ENCODE measurements at regions not wholly inside any gene's neighbourhood (a gene's known extent, or its start where the extent isn't known, plus 50 kb on each side); places are given as distances from the start of the nearest gene placed in this dataset.

DNA sequence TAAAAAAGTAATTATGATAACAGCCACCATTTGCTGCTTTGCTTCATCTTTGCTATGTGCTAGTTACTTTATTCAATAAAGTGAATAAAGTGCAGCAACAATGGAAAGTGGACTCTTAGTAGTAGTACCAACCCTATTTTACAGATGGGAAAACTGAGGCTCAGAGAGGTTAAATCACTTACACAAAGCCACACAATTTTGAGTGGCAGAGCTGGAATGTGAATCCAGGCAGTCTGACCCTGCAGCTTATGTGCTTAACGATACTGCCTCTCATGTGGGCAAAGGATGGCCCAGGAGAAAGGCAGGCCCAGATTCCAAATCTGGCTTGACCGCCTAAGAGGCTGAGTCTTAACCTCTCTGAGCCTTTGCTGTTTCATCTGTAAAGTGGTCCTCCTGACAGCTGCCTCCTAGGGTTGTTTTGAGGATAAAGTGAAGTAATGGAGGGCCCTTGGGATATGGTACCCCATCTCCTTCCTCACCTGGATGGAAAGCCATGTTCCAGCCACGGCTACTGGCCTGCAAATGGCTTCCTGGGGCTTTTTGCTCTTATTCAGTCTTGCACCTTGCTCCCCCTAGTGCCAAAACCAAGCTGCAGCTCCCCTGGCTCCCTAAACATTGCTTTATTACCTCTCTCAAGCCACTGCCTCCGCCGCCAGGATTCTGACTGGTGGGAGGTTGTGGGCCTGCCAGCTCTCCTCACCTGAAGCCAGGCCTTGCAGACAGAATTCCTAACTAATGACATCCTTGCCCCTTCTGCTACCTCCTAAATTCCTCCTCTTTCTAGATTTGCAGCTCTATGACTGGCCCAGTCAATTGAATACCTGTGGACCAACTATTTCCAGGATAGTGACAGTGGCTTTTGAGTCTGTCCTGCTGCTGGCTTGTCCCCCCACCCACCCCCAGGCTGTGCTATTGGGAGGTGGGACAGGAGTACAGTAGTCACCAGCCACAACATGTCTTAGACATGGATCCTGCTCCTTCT lies 283.3 kb upstream of the PWP1 start:
- DNase-seq (ENCODE audit: low spot score), result peak; percentile 70

DNA sequence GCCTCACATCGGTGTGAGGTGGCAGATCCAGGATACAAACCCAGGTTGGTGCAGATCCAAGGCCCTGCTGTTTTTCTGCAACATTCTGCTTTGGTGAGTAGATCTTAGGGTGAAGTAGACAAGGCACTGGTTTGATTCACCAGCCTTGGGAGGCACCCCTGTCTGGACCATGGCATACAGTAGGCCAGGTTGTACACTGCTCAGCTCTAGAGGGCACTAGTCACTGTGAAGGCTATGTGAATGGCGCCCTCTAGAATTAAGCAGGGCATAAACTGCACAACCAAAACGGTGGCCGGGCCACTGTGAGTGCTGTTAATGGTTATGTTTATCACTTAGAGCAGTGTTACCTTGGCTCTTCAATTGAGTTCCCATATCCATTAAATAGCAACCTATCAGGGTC lies 280.6 kb upstream of the PWP1 start:
- peak; percentile 72 for DNase-seq (ENCODE audit: low spot score)

GRCh38 chr12:107405436-107405835 lies 280.2 kb upstream of the PWP1 start:
- no peak for DNase-seq (ENCODE audit: low spot score)

GRCh38 chr12:107406932-107407331 lies 278.7 kb upstream of the PWP1 start:
- DNase-seq (ENCODE audit: low spot score), result no peak

DNA sequence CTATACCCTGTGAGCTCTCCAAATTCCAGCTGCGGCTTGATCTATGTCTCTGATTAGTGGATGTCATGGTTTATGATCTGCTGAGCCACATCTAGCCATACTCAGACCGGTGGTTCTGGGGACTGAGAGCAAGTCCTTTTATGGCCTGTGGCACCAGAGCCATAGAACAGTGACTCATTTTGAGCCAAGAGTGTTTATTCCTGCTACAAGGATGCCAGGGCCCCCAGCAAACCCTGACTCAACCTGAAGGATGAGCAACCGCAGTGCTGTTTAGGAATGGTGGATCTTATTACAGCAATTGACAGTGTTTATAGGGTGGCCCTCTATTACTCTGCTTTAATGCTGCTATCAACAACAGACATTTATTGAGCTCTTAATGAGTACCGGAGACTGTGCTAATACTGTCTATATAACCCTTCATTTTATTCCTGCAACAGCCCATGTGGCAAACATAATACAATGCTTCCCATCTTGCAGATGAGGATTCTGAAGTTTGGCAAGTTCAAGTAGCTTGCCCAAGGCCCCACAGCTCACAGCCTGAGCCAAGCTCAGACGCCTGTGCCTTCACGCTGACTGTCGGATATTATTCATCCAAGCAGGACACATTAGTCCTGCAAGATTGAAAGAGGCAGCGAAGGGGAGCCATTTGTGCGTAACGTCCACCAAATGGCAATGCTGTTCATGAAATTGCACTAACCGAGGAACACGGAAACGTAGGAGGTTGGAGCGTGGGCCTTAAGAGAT lies 273.6 kb upstream of the PWP1 start:
- peak; percentile 91 for DNase-seq (ENCODE audit: low spot score)

GRCh38 chr12:107415071-107415470 lies 270.5 kb upstream of the PWP1 start:
- DNase-seq (ENCODE audit: low spot score), result peak; percentile 21

DNA sequence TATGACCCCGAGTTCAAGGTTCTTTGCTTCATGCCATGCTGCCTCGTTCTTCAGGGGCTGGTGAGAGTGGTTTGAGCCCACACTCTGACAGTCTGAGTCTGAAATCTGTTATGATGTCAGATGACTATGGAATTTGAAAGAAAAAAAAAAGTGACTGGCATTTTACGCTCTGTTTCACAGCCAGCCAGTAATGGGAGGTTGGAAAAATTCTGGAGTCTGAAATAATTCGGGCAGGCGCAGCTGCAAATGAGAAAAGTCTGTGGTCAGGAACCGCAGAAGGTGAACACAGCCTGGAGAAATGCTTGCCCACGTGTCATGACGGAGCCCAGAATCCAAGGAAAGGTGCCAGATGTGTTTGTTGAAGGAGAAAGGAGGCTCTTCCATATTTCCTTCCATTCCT lies 269.8 kb upstream of the PWP1 start:
- DNase-seq (ENCODE audit: low spot score), result peak; percentile 84

DNA sequence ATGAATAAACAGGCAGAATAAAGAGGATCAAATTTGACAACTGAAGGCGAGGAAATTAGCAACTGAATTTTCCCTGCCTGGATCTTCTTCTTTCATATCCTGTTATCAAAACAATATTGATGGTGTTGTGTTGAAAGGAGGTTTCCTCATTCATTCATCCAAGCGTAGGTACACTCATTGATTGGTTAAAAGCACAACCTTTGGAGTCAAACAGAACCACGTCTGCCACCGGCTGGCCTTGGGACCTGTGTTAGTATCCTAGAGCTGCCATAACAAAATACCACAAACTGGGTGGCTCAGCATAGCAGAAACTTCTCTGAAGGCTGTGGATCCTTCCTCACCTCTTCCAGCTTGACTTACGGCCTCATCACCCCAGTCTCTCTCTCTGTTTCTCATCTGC lies 268.6 kb upstream of the PWP1 start:
- no peak for DNase-seq (ENCODE audit: low spot score)

GRCh38 chr12:107418981-107419380 lies 266.6 kb upstream of the PWP1 start:
- no peak for DNase-seq (ENCODE audit: low spot score)

DNA sequence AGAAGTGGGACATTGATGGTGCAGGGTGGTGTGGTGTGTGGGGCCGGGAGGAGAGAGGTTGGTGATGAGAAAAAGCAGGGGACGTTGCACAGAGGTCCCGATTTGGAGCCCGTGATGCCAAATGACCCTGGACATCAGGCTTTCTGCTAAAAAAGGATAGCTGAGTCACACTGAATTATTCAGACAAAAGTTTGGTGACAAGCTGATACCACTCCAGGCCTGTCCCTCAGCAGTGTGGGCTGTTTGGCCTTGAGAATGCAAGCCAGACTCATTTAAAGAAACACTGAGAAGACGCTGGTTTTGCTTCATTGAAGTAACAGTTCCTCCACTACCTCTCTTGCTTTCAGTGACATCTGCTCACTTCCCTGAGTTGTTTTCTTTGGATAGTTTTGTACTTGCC lies 262.1 kb upstream of the PWP1 start:
- DNase-seq (ENCODE audit: low spot score), result no peak

- DNase-seq (ENCODE audit: low spot score), result no peak
Measured at GRCh38 chr12:107429006-107429705, 256.4 kb upstream of the PWP1 start.

- no peak for DNase-seq (ENCODE audit: low spot score)
Measured at GRCh38 chr12:107431942-107432341, 253.7 kb upstream of the PWP1 start.

- DNase-seq (ENCODE audit: low spot score), result peak; percentile 51
Measured at GRCh38 chr12:107435072-107435471, 250.5 kb upstream of the PWP1 start.

DNA sequence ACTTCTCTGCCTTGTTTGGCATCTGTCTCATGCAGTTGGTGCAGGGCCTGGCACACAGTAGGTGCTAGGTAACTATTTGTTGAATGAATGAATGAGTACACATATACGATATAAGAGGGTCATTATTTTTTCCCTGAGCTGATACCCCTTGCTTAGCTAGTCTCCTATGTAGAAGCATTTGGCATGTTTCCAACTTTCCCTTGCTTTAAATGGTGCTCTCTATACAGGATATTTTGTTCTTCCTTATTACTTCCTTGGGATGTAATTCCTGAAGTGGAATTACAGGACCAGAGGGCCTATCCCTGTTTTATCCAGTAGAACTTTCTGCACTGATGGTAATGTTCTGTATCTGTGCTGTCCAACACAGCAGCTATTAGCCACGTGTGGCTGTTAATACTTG lies 250.1 kb upstream of the PWP1 start:
- DNase-seq (ENCODE audit: low spot score), result no peak

- DNase-seq (ENCODE audit: low spot score), result peak; percentile 84
Measured at GRCh38 chr12:107436376-107436775, 249.2 kb upstream of the PWP1 start.

GRCh38 chr12:107436836-107437235 lies 248.8 kb upstream of the PWP1 start:
- DNase-seq (ENCODE audit: low spot score), result no peak

DNA sequence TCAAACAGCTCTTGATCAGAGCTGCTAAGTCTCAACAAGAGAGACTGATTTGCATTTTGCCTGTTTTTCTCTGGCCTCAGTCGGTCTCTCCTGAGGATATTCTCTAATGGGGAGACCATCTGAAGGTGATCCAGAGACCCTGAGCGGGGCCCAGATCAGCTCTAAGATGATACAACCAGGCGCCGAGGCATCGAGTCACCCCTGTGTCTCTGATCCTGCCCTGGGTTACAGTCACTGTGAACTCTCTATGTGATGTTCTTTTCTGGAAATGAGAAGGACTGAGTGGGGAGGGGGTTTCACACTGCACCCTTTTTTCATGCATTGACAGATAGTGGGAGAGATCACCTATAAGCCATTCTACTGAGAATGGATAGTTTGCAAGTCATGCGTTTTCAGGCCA lies 247.6 kb upstream of the PWP1 start:
- no peak for DNase-seq (ENCODE audit: low spot score)

GRCh38 chr12:107439026-107439738 lies 246.4 kb upstream of the PWP1 start:
- DNase-seq (ENCODE audit: low spot score), result no peak

DNA sequence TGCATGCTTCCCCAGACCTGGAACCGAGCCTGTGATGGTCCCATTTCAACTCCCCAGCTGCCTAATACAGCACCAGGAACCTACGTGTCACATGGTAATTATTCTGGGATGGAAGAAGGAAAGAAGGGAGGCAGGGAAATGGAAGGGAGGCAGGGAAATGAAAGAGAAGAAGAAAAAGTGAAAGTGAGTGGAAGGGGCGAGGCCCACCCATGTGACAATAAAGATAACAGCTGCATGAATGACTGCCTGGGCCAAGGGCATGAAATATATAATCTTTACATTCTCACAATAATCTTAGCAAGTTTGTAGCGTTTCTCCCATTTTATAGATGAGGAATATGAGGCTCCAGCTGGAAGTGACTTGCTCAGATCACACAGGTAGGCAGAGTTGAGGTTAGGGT lies 245.0 kb upstream of the PWP1 start:
- DNase-seq (ENCODE audit: low spot score), result no peak

DNA sequence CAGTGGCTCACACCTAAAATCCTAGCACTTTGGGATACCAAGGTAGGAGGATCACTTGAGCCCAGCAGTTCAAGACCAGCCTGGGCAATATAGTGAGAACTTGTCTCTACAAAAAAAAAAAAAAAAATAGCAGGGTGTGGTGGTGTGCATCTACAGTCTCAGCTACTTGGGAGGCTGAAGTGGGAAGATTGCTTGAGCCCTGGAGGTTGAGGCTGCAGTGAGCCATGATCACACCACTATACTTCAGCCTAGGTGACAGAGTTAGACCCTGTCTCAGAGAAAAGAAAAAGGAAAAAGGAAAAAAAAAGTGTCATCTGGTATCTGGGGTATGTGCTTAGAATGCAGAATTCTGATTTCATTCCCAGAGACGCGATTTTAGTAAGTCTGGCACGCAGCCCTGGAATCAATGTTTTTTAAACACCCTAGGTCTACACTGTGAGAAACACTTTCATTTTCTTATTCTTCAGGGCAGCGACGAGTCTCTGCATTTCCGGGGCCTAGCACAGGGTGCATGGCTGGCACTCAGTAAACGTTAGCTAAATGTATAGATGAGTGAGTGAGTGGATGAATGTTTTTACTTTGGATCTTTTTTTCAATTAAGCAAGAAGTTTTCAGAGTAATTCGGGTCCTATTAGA lies 243.8 kb upstream of the PWP1 start:
- DNase-seq (ENCODE audit: low spot score), result peak; percentile 41

DNA sequence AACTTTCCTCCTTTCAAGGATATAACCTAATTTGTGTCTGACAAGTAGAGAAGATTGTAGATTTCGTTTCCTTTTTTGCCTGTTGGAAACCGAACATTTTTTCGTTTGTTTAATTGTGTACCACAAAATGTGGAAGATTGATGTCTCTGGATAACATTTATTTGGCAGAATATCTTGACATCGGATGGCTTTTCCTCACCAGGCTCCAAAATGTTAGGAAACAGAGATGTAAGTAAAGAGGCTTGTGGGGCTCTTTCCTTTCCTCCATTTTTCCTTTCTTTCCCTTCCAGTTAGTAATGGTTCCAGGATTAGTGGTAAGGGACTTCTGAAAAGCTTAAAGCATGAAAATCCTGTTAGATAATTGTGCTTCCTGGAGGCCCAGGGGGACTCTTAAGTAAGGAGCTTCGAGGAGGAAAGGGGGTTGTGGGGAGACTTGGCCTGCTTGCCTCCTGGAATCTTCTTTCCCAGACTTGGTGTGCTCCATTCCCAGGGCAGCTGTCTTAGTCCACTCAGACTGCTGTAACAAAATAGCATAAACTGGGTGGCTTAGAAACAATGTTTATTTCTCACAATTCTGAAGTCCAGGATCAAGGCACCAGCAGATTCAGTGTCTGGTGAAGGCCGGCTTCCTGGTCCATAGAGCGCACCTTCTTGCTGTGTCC lies 243.1 kb upstream of the PWP1 start:
- no peak for DNase-seq (ENCODE audit: low spot score)

All from H4 (cell line).